C4-2B (cell line): ENCODE measurements at regions not wholly inside any gene's neighbourhood (a gene's known extent, or its start where the extent isn't known, plus 50 kb on each side); places are given as distances from the start of the nearest gene placed in this dataset.

Source experiments
- H3K27ac ChIP-seq: fragments of 450-650 bp; 2 replicates; pipeline ENCODE4 v1.5.1; 2017
- CTCF ChIP-seq: fragments of 450-650 bp; conservative IDR thresholded peaks from 2 replicates; pipeline ENCODE4 v1.5.1; 2017; ENCODE audit warnings: mild to moderate bottlenecking
- ZFX ChIP-seq: fragments of 450-650 bp; IDR thresholded peaks from 2 replicates; pipeline ENCODE4 v1.6.1; 2017

GRCh38 chr6:62623846-62624532 lies 338.0 kb upstream of the KHDRBS2 start:
- H3K27ac ChIP-seq = no peak overlapping the region
- TF ChIP-seq CTCF = no peak
- no peak for TF ChIP-seq ZFX

GRCh38 chr6:62615366-62616015 lies 329.5 kb upstream of the KHDRBS2 start:
- peak overlapping the region; percentile 11; the same call in 1 of the 2 replicates for H3K27ac ChIP-seq
- TF ChIP-seq CTCF (no peak), ZFX (no peak)

- H3K27ac ChIP-seq = no peak overlapping the region
- TF ChIP-seq ZFX (no peak), CTCF (peak; percentile 11)
These were observed 328.4 kb upstream of the KHDRBS2 start for GRCh38 chr6:62614442-62614841.

DNA sequence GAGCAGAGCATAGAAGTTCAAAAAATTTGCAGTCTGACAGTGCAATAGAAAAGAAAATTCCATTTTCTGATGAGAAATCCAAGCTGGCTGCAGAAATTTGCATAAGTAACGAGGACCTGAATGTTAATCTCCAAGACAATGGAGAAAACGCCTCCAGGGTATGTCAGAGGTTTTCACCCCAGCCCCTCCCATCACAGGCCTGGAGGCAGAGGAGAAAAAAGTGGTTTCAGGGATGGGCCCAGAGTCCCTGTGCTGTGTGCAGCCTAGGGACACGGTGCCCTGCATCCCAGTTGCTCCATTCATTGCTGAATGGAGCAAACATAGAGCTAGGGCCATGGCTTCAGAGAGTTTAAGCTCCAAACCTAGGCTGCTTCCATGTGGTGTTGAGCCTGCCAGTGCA lies 327.9 kb upstream of the KHDRBS2 start:
- TF ChIP-seq ZFX (no peak), CTCF (no peak)
- H3K27ac ChIP-seq = no peak overlapping the region

DNA sequence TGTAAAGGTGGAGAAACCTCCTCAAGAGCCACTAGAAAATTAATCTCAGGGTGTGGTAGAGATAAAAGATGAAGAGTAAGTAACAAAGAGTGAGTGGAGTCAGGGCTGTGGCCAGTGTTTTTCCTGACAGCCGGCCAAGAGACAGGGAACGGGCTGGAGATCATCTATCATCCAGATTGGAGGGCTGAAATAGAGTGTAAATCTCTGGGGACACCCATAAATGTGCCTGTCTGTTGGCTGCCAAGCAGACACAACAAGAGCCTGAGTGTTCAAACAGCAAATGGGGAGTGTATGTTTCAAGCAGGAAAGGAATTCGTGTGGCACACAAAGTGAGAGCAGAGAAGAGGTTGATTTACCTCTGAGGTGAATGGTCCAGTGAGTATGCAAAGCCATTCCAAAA lies 326.4 kb upstream of the KHDRBS2 start:
- no peak overlapping the region; the same call in 1 of the 2 replicates for H3K27ac ChIP-seq
- no peak for TF ChIP-seq CTCF
- TF ChIP-seq ZFX = no peak

DNA sequence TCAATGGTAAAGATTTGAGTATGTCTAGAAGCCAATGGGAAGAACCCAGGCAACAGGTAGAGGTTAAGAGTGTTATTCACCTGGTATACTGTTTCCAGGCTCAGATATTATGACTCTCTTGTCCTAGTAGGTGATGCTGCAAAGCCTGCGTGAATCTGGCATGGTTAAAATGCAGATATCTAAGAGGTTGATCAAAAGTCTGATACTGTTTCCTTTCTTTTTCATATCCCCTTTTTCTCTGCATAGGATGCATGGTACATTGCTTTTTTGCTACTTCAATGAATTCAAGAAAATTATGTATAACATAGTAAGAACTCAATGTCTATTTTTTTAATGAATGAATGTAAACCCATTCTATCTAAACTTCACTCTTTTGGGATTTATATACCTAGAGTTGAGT lies 284.3 kb upstream of the KHDRBS2 start:
- no peak overlapping the region for H3K27ac ChIP-seq
- TF ChIP-seq ZFX = no peak
- no peak for TF ChIP-seq CTCF

DNA sequence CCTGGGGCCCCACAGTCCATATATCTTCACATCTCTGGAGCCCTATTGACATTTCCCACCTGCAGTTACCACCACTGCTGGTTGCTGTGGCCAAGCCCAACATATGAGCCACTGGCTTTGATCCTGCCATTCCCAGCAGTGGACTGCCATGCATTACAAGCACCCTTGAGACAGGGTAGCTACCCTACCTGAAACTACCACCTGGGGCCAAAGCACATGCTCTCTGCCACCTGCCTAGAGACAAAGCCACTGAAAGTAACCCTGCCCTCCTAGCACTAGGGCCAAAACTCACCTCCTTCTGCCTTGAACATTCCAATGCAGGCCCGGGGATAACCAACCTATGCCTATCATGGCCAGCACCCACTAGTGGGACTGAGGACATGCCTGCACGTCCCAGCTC lies 255.5 kb upstream of the KHDRBS2 start:
- H3K27ac ChIP-seq = no peak overlapping the region
- no peak for TF ChIP-seq ZFX
- TF ChIP-seq CTCF = no peak
